Left ventricle myocardium inferior (tissue), 1 donor: ENCODE measurements at regions not wholly inside any gene's neighbourhood (a gene's known extent, or its start where the extent isn't known, plus 50 kb on each side); places are given as distances from the start of the nearest gene placed in this dataset.

Experiments used
- DNase-seq: peaks from one replicate; pipeline ENCODE4 v3.0.0-alpha.2; 2020
- H3K27ac ChIP-seq: fragments of 200-600 bp; replicated peaks from 2 replicates; pipeline ENCODE4 v1.8.0; 2021
- H3K27me3 ChIP-seq: fragments of 200-600 bp; 2 replicates; pipeline ENCODE4 v1.8.0; 2021; ENCODE audit warnings: low read depth
- H3K36me3 ChIP-seq: fragments of 200-600 bp; 2 replicates; pipeline ENCODE4 v1.8.0; 2021
- H3K4me1 ChIP-seq: fragments of 200-600 bp; 2 replicates; pipeline ENCODE4 v1.8.0; 2021
- H3K4me3 ChIP-seq: fragments of 200-600 bp; 2 replicates; pipeline ENCODE4 v1.8.0; 2021; ENCODE audit warnings: mild to moderate bottlenecking, moderate library complexity
- H3K9me3 ChIP-seq: fragments of 200-600 bp; replicated peaks from 2 replicates; pipeline ENCODE4 v1.8.0; 2021
- intact Hi-C: fragments of 100-400 bp; cut with micrococcal nuclease; formaldehyde crosslinking; loops from one replicate; pipeline ENCODE4 v1.11.0; 2022
- TF ChIP-seq, protein P1 (sequence below): fragments of 200-600 bp; IDR thresholded peaks from 2 replicates; pipeline ENCODE4 v1.8.0; 2021; ENCODE audit warnings: antibody characterized with exemption, mild to moderate bottlenecking, borderline replicate concordance
- donor health status: DM: no; HTN: yes; CAD: no; lungs with severe emphysema.

DNA sequence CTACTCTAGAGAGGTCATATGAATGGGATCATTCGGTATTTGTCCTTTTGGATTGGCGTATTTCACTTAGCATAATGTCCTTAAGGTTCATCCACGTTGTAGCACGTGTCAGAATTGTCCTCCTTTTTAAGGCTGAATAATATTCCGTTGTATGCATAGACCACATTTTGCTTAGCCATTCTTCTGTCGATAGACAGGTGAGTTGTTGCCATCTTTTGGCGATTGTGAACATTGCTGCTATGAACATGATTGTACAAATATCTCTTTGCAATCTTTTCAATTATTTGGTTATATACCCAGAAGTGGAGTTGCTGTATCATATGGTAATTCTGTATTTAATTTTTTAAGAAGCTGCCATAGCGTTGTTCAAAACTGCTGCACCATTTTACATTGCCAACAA, 52.4 kb upstream of the GOLGA8J start:
- no peaks in the 10 kb centered on the region for H3K36me3 ChIP-seq
- H3K9me3 ChIP-seq: peaks cover 12% of the 10 kb centered on the region
- intact Hi-C loops: no loop called here

DNA sequence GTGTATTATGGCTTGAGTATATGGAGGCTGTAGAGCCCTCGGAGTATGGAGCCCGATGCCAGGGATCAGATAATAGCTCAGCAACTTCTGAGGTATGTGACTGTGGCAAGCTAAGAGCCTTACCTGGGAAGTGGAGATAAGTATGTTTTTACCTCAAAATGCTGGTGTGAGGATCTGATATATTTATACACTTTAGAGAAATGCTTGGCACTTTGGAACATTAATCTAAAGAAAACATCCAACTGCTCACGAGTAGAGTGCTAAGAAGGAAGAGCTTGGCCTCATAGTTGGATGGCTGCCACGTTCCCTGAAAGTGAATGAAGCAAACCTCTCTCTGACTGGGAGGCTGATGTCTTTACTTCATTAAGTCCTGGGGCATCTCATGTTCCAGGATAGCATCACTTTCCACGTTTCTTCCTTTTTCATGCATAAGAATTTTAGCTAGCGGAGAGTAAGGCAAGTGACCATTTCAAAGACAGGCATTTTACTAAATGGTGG, 58.9 kb upstream of the GOLGA8J start:
- intact Hi-C loops: no loop called here
- Histone ChIP-seq H3K4me3 (no peak overlapping the region), H3K27me3 (peaks cover 34% of the 10 kb centered on the region), H3K4me1 (no peaks in the 10 kb centered on the region), H3K27ac (no peak overlapping the region), H3K36me3 (no peaks in the 10 kb centered on the region), H3K9me3 (peaks cover 9% of the 10 kb centered on the region)
- DNase-seq: no peak
- TF ChIP-seq, protein P1, sequence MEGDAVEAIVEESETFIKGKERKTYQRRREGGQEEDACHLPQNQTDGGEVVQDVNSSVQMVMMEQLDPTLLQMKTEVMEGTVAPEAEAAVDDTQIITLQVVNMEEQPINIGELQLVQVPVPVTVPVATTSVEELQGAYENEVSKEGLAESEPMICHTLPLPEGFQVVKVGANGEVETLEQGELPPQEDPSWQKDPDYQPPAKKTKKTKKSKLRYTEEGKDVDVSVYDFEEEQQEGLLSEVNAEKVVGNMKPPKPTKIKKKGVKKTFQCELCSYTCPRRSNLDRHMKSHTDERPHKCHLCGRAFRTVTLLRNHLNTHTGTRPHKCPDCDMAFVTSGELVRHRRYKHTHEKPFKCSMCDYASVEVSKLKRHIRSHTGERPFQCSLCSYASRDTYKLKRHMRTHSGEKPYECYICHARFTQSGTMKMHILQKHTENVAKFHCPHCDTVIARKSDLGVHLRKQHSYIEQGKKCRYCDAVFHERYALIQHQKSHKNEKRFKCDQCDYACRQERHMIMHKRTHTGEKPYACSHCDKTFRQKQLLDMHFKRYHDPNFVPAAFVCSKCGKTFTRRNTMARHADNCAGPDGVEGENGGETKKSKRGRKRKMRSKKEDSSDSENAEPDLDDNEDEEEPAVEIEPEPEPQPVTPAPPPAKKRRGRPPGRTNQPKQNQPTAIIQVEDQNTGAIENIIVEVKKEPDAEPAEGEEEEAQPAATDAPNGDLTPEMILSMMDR: no peak

More for the DNA sequence above, 52.4 kb upstream of the GOLGA8J start:
- no peak overlapping the region for H3K4me3 ChIP-seq
- no peak overlapping the region for H3K27ac ChIP-seq
- H3K4me1 ChIP-seq: no peaks in the 10 kb centered on the region
- TF ChIP-seq, protein P1: no peak
- no peak for DNase-seq
- H3K27me3 ChIP-seq: peaks cover 4% of the 10 kb centered on the region

DNA sequence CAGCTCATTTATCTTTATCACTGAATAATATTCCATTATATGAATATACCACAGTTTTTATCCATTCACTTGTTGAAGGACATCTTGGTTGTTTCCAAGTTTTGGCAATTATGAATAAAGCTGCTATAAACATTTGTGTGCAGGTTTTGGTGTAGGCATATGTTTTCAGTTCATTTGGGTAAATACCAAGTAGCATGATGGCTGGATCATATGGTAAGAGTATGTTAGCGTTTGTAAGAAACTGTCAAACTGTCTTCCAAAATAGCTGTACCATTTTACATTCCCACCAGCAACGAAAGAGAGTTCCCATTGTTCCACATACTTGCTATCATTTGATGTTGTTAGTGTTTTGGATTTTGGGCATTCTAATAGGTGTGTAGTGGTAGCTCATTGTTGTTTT, 72.0 kb upstream of the GOLGA8J start:
- H3K4me1 ChIP-seq: no peaks in the 10 kb centered on the region
- intact Hi-C loops: no loop called here
- H3K27ac ChIP-seq: no peak overlapping the region
- H3K27me3 ChIP-seq: peaks cover 20% of the 10 kb centered on the region
- H3K9me3 ChIP-seq: no peaks in the 10 kb centered on the region
- TF ChIP-seq, protein P1: no peak
- no peak for DNase-seq
- H3K36me3 ChIP-seq: no peaks in the 10 kb centered on the region
- no peak overlapping the region for H3K4me3 ChIP-seq

DNA sequence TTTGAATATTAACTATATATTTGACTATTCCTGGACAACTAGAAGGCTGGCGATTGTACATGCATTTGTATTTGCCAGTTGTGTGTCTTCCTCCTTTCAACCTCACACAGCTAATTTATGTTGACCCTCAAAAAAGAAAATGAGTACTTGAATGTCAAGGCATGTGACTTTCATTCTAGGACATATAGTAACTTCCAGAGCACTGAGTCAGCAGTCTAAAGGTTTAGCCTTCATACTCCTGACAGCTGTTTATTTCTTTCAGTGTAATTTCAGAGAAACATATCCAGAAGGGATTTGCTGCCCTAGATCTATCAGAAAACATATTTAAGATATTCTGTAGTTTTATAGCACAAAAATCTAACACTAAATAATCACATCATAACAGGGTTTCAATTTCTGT, 74.6 kb upstream of the GOLGA8J start:
- no peak for DNase-seq
- H3K4me3 ChIP-seq: no peak overlapping the region
- peaks cover 28% of the 10 kb centered on the region for H3K27me3 ChIP-seq
- intact Hi-C loops: no loop called here
- H3K4me1 ChIP-seq: no peaks in the 10 kb centered on the region
- no peaks in the 10 kb centered on the region for H3K9me3 ChIP-seq
- H3K27ac ChIP-seq: no peak overlapping the region
- no peaks in the 10 kb centered on the region for H3K36me3 ChIP-seq
- TF ChIP-seq, protein P1: no peak

DNA sequence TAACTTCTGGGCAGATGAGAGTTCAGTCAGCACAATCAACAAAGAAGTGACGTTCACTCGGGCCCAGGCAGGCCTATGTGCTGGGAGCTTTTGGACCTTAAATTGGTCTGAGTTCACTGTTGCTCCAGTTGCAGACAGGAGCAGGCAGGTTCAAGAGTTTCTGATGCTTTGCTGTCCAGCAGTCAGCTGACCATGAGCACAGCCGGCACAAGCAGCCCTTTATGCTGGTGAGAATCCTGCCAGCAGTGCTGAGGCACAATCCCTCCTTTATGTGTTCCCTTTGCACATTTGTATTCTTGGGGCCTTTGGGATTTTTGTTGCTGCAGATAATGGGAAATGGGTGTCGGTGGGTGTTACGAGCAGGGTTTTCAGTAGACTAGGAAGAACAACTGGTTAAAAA, 81.2 kb upstream of the GOLGA8J start:
- DNase-seq: no peak
- H3K9me3 ChIP-seq: no peaks in the 10 kb centered on the region
- intact Hi-C loops: no loop called here
- TF ChIP-seq, protein P1: no peak
- no peaks in the 10 kb centered on the region for H3K4me1 ChIP-seq
- no peaks in the 10 kb centered on the region for H3K36me3 ChIP-seq
- peaks cover 18% of the 10 kb centered on the region for H3K27me3 ChIP-seq
- no peak overlapping the region for H3K27ac ChIP-seq
- no peak overlapping the region for H3K4me3 ChIP-seq

DNA sequence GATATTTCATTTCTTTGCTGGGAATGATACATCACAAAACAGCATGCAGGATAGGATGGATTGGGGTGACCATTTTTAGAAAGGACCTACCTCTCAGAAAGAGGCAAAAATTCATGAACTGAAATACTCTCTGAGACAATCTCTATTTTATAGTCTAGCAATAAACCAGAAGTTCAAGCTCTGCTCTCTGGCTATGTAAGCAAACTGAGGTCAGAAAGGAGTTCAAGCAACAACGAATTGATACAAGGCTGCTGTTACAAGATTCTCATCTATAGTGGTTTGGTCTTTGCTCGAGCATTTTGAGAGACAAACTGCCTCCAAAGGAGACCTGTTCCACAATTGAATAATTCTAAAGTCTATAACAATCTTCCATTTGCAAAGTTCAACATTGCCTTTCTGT, 84.7 kb upstream of the GOLGA8J start:
- DNase-seq: no peak
- TF ChIP-seq, protein P1: no peak

More for the DNA sequence above, 84.7 kb upstream of the GOLGA8J start:
- no peaks in the 10 kb centered on the region for H3K9me3 ChIP-seq
- H3K27ac ChIP-seq: no peak overlapping the region
- intact Hi-C loops: no loop called here
- no peaks in the 10 kb centered on the region for H3K36me3 ChIP-seq
- H3K27me3 ChIP-seq: peaks cover 6% of the 10 kb centered on the region
- no peak overlapping the region for H3K4me3 ChIP-seq
- no peaks in the 10 kb centered on the region for H3K4me1 ChIP-seq
